A549 (cell line): ENCODE measurements at regions not wholly inside any gene's neighbourhood (a gene's known extent, or its start where the extent isn't known, plus 50 kb on each side); places are given as distances from the start of the nearest gene placed in this dataset.
"Not testable (repeated sequence)": the region's sequence is repeated elsewhere in the genome, so short reads cannot be mapped to it uniquely, and the experiment has no call there.

Experiments used
- CTCF ChIP-seq: fragments of >200 bp; sonication (Bioruptor Twin); formaldehyde crosslinking; IDR thresholded peaks from 3 replicates; pipeline ENCODE4 v1.5.1; 2016
- EHMT2 ChIP-seq: fragments of 200-600 bp; sonication (generic); IDR thresholded peaks from 2 replicates; pipeline ENCODE4 v1.6.1; 2016; ENCODE audit warnings: antibody characterized with exemption, low read depth, mild to moderate bottlenecking, moderate library complexity
- NR3C1 ChIP-seq: fragments of >200 bp; sonication (Bioruptor Twin); formaldehyde crosslinking; IDR thresholded peaks from 3 replicates; pipeline ENCODE4 v1.6.1; 2017
- POLR2AphosphoS2 ChIP-seq: conservative IDR thresholded peaks from 2 replicates; pipeline ENCODE4 v1.6.1; 2012; ENCODE audit warnings: low read length, improper control_type of control experiment, inconsistent platforms

- TF ChIP-seq CTCF, POLR2AphosphoS2, EHMT2, NR3C1: not testable (repeated sequence)
Measured at GRCh38 chr2:89299196-89299595, 607.7 kb downstream of the RPIA start.
